AG09309 (cell line): ENCODE measurements at regions not wholly inside any gene's neighbourhood (a gene's known extent, or its start where the extent isn't known, plus 50 kb on each side); places are given as distances from the start of the nearest gene placed in this dataset.

ENCODE experiments used
- DNase-seq: peaks from one replicate; pipeline ENCODE4 v3.0.0-alpha.2; 2010; ENCODE audit warnings: low read depth
- H3K4me3 ChIP-seq: 2 replicates; pipeline ENCODE4 v1.5.1; 2011; ENCODE audit warnings: mild to moderate bottlenecking, low read depth, low read length, moderate library complexity; ENCODE audit not compliant: control insufficient read depth
- TF ChIP-seq, protein P1 (sequence below): IDR thresholded peaks from 2 replicates; pipeline ENCODE4 v1.5.1; 2011; ENCODE audit warnings: mild to moderate bottlenecking, low read depth, low read length, inconsistent platforms; ENCODE audit not compliant: insufficient read depth, control insufficient read depth; ENCODE audit errors: missing control alignments

DNA sequence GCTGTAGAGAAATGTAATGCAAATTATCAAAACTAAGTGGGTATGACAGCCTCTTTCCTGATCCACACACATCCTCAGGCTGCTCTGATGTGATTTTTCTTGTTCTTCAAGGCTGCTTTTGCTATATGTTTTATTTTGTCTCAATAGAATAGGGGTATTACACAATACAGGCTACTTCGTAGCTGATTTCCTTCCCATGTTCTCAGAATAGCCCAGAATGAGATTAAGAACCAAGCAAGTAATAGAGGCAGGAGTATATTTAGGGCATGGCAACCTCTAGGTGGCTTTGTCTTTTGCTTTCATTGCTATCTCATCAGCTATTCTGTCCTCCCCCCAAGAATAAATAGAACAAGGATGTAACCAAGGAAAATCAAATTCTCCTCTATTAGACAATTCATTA lies 241.8 kb downstream of the ALDH8A1 start:
- TF ChIP-seq, protein P1, sequence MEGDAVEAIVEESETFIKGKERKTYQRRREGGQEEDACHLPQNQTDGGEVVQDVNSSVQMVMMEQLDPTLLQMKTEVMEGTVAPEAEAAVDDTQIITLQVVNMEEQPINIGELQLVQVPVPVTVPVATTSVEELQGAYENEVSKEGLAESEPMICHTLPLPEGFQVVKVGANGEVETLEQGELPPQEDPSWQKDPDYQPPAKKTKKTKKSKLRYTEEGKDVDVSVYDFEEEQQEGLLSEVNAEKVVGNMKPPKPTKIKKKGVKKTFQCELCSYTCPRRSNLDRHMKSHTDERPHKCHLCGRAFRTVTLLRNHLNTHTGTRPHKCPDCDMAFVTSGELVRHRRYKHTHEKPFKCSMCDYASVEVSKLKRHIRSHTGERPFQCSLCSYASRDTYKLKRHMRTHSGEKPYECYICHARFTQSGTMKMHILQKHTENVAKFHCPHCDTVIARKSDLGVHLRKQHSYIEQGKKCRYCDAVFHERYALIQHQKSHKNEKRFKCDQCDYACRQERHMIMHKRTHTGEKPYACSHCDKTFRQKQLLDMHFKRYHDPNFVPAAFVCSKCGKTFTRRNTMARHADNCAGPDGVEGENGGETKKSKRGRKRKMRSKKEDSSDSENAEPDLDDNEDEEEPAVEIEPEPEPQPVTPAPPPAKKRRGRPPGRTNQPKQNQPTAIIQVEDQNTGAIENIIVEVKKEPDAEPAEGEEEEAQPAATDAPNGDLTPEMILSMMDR: no peak
- H3K4me3 ChIP-seq: no peak overlapping the region
- no peak for DNase-seq

DNA sequence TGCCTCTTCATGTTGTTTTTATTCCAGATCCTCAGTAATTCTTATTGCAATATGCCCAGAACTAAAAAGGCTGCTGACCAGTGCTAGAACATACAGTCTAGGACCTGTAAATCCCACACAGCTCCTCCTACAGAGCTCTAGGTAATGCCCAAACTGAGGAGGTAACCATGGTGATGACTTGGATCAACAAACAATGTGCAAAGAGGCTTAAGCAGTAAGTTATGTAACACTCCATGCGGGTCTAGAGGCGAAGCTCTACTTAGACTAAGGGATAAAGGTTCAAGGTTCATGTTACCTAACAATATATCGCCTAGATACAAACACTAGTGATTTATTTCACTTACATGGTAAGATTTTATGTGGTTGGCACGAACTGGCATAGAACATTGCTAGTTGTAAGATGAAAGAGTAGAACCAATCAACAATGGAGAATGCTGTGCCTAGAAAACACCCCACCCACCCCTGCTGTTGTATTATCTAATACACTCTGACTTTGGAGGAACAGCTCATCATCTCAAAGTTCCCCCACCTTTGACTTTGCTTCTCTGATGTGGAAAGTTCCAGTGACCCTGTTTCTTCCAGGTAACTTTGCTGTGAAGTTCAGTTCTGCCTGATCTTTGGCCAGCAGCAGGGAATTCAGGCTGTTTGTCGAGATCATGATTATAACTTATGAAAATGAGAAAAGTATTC lies 242.4 kb downstream of the ALDH8A1 start:
- TF ChIP-seq, protein P1: no peak
- no peak for DNase-seq
- no peak overlapping the region for H3K4me3 ChIP-seq

DNA sequence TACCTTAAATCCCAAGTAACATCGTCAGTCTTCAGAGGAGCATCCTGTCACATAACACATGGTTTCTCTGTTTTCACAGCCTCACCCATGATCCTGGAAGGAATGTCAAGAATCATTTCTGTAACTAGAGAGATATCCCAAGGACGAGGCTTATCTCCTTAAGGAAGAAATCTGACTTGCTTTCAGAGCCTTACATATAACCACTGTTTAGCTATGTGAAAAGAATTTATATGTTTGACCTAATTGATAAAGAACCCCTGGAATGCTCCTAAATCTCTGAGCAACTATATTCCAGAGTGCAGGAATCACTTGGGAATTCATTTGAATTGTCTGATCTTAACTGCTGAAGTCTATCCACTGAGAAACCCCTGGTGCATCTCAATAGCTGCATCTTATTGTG lies 243.1 kb downstream of the ALDH8A1 start:
- TF ChIP-seq, protein P1: no peak
- DNase-seq: no peak
- no peak overlapping the region for H3K4me3 ChIP-seq

DNA sequence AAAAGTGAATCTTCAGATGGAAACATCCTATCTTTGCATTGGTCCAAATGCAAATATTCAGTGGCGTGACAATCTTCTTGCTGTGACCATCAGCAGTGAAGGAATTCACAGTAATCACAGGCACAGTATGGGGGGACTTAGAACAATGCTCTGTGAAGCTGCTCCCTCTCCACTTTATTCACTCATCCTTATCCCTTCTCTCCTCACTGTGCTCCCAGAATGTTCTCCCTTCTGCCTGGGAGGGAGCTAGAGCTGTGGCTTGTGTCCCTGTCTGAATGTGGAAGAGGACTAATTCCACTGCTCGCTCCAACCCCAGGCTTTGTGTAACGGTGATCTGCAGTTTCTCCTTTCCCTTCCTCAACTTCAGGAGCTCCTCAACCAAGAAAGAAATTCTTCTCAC lies 243.7 kb downstream of the ALDH8A1 start:
- no peak for DNase-seq
- no peak overlapping the region for H3K4me3 ChIP-seq
- TF ChIP-seq, protein P1: no peak

DNA sequence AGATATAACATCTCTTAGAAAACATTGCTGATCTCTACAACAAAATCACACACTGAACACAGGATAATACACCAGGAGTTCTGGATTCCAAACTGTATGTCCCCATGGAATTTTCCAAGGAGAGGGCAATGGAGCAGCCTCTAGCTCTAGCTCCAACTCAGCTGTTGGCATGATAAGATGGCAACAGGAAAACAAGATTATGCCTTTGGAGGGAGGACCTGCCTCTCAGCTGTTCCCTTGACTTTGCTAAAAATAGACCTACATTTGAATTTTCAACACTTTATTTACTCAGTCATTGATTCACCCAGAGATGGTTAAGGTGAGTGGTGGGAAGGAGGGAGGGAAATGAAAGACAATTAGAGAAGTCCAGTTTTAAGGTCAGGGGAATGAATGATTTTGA lies 246.7 kb downstream of the ALDH8A1 start:
- DNase-seq: no peak
- no peak overlapping the region for H3K4me3 ChIP-seq
- TF ChIP-seq, protein P1: no peak

DNA sequence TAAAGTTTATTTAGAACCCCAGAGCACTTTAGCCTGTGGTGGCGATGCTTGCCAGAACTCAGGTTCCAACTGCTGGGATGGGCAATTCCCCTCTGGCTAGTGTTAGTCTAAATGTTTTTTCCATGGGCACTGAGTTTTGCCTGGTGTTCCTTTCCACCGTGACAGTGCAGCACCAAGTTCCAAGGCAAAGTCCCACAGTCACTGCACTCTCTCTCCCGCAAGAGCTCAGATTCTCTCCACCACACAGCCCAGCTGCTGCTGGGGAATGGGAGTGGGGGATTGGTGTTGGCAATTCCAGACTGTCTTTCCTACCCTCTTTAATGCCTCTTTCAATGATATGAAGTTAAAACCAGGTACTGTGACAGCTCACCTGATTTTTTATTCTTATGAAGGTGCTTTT lies 247.6 kb downstream of the ALDH8A1 start:
- TF ChIP-seq, protein P1: no peak
- no peak for DNase-seq
- H3K4me3 ChIP-seq: no peak overlapping the region
